K562 (cell line): ENCODE measurements at regions not wholly inside any gene's neighbourhood (a gene's known extent, or its start where the extent isn't known, plus 50 kb on each side); places are given as distances from the start of the nearest gene placed in this dataset.

Source experiments
- C11orf30 ChIP-seq: fragments of 450-650 bp; IDR thresholded peaks from 2 replicates; pipeline ENCODE4 v1.6.1; 2016; ENCODE audit warnings: low read depth, mild to moderate bottlenecking
- ETS2 ChIP-seq: IDR thresholded peaks from 2 replicates; pipeline ENCODE4 v1.6.1; 2016; ENCODE audit warnings: borderline replicate concordance, missing genetic modification characterization, mild to moderate bottlenecking, moderate library complexity, missing compliant biosample characterization; ENCODE audit not compliant: poor library complexity, severe bottlenecking
- L3MBTL2 ChIP-seq: fragments of 450-650 bp; IDR thresholded peaks from 2 replicates; pipeline ENCODE4 v1.6.1; 2016; ENCODE audit warnings: mild to moderate bottlenecking, moderate library complexity
- MAZ ChIP-seq, 2 experiments: fragments of 450-650 bp in 1 of 2; sonication (generic) in 1 of 2; formaldehyde crosslinking; IDR thresholded peaks in 1 of 2; conservative IDR thresholded peaks in 1 of 2; 2 replicates each; pipeline versions ENCODE4 v1.4.0 to v1.5.0; 2020; ENCODE audit warnings: mild to moderate bottlenecking in 1 of 2, missing genetic modification reagents in 1 of 2
- MIER1 ChIP-seq: fragments of 450-650 bp; IDR thresholded peaks from 2 replicates; pipeline ENCODE4 v1.6.1; 2016; ENCODE audit warnings: antibody characterized with exemption, mild to moderate bottlenecking, low read depth
- POLR2B ChIP-seq: fragments of 450-650 bp; IDR thresholded peaks from 2 replicates; pipeline ENCODE4 v1.6.1; 2018; ENCODE audit warnings: low read depth; ENCODE audit not compliant: partially characterized antibody
- SMC3 ChIP-seq: conservative IDR thresholded peaks from 2 replicates; pipeline ENCODE4 v1.6.1; 2011; ENCODE audit warnings: low read depth, low read length, improper control_type of control experiment; ENCODE audit not compliant: insufficient read depth
- SREBF1 ChIP-seq: fragments of 150-350 bp; IDR thresholded peaks from 2 replicates; pipeline ENCODE4 v1.6.1; 2014; ENCODE audit warnings: antibody characterized with exemption, low read depth, low read length, borderline replicate concordance
- ZNF175 ChIP-seq: fragments of 200-800 bp; sonication (Bioruptor generic); IDR thresholded peaks from 2 replicates; pipeline ENCODE4 v1.6.1; 2016; ENCODE audit warnings: low read depth, mild to moderate bottlenecking, missing genetic modification characterization, missing compliant biosample characterization
- ZNF197 ChIP-seq: fragments of 200-800 bp; sonication (Bioruptor generic); IDR thresholded peaks from 2 replicates; pipeline ENCODE4 v1.6.1; 2016; ENCODE audit warnings: low read depth, missing genetic modification characterization, missing compliant biosample characterization
- TF ChIP-seq, protein P1 (sequence below): fragments of 450-650 bp; IDR thresholded peaks from 2 replicates; pipeline ENCODE4 v1.6.1; 2017; ENCODE audit warnings: antibody characterized with exemption, mild to moderate bottlenecking

DNA sequence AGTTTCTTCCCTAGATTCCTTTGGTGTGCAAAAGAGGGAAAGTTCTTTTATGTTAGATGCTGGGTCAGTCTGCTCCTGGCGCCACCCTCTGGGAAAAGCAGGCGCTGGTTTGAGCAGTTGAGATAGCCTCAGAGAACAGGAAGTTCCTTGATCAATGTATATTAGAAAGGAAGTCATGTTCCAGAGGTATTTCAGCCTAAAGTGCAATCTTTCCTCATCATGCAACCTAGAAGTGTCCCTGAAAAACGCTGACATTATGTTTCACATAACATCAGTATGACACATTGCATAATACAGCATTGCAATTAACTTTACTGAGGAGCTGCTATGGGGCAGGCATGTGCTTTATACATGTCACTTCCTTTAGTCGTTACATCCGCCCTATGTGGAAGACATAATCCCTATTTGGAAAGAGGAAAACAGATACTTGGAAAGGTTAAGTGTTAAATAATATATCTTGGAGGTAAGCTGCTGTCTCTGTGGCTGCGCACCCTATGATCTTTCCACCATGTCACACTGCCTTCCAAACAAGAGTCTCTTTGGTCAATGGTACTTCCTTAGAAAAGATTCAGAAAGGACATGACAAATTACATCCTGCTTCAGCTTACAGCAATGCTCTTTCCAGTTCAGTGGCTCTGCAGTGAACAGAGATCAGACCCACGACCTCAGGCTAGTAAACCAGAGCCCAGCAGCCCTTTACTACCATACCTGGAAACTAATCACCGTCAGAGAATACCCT lies 369.7 kb downstream of the RAD51AP2 start (continued):
- no peak for TF ChIP-seq POLR2B
- peak; percentile 65 for TF ChIP-seq SMC3
- no peak for TF ChIP-seq MIER1
- TF ChIP-seq L3MBTL2 = peak; percentile 21; the same call in 1 of the 2 replicates
- TF ChIP-seq ZNF197 (CRISPR knock-in tag) = no peak
- TF ChIP-seq, protein P1, sequence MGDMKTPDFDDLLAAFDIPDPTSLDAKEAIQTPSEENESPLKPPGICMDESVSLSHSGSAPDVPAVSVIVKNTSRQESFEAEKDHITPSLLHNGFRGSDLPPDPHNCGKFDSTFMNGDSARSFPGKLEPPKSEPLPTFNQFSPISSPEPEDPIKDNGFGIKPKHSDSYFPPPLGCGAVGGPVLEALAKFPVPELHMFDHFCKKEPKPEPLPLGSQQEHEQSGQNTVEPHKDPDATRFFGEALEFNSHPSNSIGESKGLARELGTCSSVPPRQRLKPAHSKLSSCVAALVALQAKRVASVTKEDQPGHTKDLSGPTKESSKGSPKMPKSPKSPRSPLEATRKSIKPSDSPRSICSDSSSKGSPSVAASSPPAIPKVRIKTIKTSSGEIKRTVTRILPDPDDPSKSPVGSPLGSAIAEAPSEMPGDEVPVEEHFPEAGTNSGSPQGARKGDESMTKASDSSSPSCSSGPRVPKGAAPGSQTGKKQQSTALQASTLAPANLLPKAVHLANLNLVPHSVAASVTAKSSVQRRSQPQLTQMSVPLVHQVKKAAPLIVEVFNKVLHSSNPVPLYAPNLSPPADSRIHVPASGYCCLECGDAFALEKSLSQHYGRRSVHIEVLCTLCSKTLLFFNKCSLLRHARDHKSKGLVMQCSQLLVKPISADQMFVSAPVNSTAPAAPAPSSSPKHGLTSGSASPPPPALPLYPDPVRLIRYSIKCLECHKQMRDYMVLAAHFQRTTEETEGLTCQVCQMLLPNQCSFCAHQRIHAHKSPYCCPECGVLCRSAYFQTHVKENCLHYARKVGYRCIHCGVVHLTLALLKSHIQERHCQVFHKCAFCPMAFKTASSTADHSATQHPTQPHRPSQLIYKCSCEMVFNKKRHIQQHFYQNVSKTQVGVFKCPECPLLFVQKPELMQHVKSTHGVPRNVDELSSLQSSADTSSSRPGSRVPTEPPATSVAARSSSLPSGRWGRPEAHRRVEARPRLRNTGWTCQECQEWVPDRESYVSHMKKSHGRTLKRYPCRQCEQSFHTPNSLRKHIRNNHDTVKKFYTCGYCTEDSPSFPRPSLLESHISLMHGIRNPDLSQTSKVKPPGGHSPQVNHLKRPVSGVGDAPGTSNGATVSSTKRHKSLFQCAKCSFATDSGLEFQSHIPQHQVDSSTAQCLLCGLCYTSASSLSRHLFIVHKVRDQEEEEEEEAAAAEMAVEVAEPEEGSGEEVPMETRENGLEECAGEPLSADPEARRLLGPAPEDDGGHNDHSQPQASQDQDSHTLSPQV = 0 out of 2 replicates have a peak, but pooled peaks have one; percentile 43
- TF ChIP-seq ETS2 (tag) = no peak
- 0 out of 4 replicates have a peak, but pooled peaks of 1 of the 2 experiments have one; percentile 34 for TF ChIP-seq MAZ (CRISPR knock-in tag; conservative IDR thresholded peaks at IDR 0.05 in 1 of 2, IDR thresholded peaks at IDR 0.05 in 1 of 2)
- peak; percentile 63; the same call in 1 of the 2 replicates for TF ChIP-seq C11orf30
- peak; percentile 63; the same call in 1 of the 2 replicates for TF ChIP-seq ZNF175 (CRISPR knock-in tag)
- no peak for TF ChIP-seq SREBF1
